Amygdala (tissue), 56 donors: ENCODE measurements at regions not wholly inside any gene's neighbourhood (a gene's known extent, or its start where the extent isn't known, plus 50 kb on each side); places are given as distances from the start of the nearest gene placed in this dataset.
"Not testable (repeated sequence)": the region's sequence is repeated elsewhere in the genome, so short reads cannot be mapped to it uniquely, and the experiment has no call there.

Source experiments
- DNase-seq, 56 donors: peaks; one replicate each; lab custom pipeline; 2025; lab: John Stamatoyannopoulos, UW

DNA sequence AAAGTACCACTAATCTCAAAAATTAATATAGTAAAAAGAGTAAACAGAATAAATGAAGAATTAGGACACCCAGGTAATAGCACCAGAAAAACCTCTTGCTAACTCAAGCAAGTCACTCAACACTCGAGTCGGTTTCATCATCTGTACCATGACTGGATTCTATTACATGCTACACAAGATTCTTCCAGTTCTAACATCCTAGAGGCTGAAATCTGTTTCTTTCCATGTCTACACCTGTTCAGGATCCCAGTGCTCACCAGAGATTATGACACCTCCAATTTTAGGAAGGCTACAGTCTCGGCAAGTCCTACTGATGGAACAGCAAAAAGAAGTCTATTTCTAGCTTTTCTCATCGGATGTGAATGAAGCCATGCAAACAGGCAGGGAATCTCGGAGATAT, 95.3 kb upstream of the ANK3 start:
- no peak for DNase-seq

DNA sequence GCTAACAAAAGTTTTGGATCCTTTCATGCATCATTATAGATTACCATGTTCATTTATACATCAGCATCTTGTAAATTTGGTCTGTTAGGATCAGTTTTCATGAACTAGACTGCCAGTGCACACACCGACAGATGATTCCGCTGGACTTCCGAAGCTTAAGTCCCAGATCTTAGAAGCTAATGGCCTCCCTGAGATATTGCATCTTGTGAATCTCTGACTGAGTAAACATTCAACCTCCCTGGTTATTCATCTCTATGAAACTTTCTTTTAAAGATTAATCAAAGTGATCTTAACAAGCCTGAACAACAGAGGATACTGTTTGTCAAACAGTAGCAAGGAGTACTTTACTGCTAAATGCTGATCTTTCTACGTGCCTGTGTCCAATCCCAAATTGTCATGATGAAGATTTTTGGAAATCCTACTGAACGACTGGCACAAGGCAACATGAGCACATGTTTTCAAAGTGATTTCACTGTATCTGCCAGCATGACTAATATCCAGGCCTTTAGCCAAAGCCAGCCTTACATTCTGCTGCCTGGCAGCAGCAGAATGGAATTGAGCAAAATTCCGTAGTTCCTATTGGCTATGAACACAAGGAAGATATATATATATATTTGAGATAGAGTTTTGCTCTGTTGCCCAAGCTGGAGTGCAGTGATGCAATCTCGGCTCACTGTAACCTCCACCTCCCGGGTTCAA, 91.3 kb upstream of the ANK3 start:
- DNase-seq: peak in 38 of 56 donors; percentile 3 to 78 (median 34)

DNA sequence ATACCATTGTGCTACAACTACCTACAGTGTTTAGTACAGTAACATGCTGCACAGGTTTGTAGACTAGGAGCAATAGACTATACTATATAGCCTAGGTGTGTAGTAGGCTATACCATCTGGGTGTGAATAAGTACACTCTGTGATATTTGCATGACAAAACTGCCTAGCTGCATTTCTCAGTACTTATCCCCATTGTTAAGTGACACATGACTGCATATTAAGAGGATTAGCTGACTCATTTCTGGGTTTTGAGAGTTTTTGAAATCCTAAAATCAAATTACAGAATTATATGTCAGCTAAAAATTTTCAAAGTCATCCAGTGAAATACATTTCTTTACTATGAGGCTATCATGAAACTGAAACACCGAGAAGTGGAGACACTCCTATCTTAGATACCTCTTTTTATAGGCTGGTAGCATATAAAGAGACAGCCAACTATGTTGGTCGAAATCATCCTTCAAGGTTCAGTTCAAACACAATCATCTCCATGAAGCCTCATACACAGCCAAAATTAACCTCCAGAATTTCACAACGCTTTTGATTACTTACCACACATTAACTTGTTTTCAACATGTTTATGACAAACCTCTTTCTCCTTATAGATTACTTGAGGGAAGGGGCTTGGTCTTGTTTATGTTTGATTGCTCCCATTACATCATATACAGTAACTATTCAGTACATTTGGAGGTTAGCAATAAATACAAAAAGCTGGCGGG, 89.8 kb upstream of the ANK3 start:
- DNase-seq: no peak

DNA sequence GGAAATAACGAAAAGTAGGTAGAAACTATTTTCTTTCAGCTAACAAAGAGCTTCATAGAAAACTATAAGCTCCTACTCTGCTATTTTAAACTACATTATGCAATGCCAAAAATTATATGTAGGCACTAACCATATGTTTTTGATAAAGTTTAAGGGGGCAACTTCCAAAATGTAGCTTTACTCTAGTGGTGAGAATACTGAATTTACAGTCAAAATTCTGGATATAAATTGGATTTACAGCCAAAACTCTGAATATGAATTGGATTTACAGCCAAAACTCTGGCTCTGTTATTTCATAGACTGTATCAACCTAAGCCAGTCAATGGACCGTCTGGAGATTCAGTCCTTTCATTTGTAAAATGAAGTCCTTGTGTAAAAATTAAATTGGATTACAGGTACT, 86.8 kb upstream of the ANK3 start:
- no peak for DNase-seq

DNA sequence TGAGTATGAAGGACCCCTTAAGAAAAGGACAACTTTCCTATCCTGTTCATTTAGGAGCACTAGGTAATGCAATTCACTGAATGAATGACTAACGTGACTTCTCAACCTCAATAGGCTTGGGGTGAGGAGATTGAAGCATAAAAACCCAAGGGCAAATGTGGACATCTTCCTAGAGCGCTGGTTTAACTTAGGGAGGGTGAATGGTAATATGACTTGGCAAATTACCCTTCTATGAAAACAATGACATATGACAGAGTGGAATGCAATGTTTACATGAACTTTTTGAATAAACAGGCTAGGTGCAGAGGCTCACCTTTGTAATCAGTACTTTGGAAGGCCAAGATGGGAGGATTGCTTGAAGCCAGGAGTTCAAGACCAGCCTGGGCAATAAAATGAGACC, 83.9 kb upstream of the ANK3 start:
- no peak for DNase-seq

DNA sequence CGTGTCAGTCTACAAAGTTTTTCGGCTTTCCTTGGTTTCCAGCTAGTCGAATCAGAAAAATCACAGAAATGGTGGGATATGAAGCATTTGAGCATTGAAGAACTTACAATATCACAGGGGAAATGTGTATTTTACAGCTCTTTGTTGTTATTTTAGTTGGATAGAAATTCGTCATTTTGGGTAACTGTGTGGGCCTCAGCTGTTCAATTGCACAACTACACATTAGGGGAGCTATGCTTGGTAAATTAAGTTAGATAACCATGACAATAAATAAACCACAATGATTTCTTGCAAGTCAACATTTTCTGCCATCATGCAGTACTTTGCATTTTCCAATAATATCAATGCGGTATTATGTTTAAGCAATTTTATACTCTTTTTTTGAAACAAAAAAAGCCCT, 80.4 kb upstream of the ANK3 start:
- no peak for DNase-seq

DNA sequence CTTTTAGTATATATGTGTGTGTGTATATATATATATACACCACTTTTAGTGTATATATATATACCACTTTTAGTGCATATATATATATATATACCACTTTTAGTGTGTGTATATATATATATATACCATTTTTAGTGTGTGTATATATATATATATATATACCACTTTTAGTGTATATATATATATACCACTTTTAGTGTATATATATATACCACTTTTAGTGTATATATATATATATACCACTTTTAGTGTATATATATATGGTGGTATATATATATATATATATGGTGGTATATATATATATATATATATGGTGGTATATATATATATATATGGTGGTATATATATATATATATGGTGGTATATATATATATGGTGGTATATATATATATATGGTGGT, 79.5 kb upstream of the ANK3 start:
- DNase-seq: not testable (repeated sequence)

DNA sequence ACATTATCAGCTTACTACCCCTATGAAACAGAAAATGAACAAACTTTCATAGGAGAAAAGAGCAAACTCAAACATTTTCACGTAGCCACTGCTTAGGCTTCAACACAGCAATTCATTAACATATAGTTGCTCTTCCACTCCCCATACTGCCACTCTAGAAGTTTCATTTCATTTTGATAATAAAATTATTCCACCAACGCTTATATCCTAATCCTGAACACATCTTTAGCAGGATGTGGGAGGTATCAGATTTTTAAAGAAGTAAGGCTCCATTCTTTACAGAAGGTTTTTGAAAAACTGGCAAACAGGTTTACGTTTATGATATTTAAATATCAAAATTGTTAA, 77.5 kb upstream of the ANK3 start:
- DNase-seq: no peak

DNA sequence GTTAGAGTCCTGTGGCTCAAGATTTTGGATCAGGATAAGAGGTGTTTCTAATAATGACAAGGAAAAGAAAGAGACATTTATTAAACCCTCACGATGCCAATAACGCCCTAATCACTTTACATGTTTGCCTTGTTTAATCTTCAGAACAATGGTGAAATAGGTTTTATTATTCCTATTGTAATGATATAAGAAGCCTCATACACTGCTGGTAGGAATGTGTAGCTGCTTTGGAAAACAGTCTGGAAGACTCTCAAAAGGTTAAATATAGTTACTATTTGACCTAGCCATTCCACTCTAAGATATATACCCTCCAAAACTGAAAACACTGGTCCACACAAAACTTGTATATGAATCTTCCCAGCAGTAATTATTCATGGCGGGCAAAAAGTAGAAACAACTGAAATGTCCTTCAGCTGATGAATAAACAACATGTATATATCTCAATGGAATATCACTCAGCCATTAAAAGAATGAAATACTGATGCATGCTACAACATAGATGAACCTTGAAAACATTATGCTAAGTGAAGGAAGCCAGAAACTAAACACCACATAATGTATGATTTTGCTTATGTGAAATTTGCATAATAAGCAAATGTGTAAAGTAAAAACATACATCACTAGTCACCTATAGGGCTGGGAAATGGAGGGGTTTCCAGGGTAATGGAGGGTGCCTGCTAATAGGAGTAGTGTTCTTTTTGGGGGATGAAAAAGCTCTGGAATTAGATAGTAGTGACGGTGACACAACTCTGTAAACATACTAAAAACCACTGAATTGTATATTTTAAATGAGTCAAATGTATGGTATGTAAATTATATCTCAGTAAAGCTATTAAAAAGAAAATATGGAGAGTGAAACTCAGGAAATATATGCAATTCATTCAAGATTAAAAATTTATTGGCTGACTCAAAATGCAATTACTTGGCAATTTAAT, 76.9 kb upstream of the ANK3 start:
- no peak for DNase-seq

DNA sequence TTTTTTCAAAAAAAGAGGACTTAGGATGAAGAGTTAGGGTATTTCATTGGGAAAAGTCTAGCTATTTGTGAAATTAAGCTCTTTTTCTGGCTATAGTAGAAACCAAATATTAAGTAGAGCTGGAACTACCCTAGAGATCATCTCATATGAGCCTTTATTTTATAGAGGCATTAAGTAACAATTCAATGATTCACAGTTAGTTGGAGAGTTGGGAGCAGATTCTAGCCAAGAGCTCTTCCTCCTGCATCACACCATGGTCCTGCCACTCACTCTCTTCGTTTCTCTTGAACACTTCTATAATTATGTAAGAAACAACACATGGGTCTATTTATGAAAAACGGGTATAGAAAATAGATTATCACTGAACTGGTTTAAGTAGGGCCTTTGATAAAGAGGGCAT, 76.1 kb upstream of the ANK3 start:
- no peak for DNase-seq

DNA sequence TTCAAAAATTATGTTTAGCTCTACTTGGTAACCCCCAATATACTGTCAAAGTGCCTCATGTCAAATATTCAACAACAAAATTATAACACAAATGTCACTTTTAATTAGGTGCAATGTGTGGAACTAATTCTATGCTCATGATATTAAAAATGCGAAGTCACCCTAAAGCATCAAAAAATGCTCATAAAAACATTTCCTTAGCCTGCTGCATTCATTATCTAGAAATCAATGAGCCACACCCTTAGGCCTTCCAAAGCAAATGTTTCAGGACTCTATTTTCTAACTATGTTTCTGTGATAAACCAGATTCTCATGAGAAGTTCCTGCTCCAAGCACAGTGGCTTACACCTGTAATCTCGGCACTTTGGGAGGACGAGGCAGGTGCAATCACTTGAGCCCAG, 75.0 kb upstream of the ANK3 start:
- DNase-seq: no peak

DNA sequence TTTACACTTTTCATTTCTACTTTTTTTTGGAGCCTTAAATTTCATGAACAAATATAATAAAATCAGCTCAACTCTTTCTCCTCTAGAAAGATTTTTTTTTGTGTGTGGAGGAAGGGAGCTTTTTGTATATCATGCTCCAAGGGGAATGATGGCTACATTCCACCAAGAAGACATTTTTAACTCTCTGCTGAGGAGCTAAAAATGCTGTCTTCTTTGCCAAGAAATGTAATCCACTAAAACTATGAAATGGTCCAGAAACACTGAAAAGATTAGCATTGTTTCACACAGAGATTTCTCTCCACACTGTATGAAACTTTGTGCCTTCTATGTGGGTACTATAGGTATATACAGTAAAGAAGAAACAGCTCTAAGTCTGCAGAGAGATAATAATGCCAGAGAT, 74.1 kb upstream of the ANK3 start:
- DNase-seq: no peak

DNA sequence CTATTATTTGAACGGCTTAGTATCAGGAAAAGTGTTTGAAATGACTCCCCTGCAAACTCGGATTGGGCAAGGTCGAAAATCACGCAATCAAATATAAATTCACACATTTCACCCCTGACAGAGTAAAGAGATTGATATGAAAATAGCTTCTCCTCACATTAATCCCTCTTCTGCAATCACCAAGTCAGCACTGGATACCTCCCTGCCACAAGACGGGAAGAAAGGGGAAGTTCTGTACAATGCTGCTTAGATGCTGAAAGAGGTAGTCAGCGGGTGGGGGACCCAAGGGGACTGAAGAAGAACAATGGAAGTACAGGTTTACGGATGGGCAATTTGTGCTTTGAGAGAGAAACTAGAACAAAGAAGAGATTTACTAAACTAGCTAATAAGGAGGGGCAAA, 72.0 kb upstream of the ANK3 start:
- DNase-seq: no peak

DNA sequence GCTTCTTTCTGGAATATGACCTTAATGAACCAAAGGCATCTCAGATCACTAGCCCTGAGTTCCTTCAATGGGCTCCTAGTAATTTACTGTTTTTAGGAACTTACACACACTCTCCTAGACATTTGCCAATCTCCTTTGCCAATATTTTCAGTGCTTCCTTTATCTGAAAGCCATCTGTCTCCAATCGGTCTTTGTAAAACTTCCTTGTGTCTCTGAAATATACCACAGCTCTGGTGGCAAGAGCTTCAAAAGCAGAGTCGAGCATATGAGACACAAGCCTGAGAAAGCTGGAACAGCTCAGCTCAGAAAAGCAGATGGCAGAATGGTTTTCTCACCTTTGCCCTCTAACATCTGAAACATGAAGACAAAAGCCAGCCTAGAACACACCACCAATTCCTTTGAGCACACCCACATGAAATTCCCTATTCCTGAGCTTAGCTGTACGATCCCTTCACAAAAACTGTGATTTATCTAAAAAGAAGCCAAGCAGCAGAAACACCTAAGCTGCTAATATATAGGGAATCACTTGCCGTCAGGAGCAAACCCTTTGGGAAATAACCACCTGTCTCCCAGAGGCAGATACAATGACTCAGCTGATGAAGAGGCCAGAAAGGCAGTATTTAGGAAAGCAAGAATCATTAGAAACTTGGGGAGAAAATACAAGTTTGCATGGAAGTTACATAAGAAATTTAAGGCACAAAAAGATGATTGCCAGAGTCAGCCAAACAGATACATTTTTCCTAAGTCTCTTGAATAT, 70.2 kb upstream of the ANK3 start:
- DNase-seq: no peak

DNA sequence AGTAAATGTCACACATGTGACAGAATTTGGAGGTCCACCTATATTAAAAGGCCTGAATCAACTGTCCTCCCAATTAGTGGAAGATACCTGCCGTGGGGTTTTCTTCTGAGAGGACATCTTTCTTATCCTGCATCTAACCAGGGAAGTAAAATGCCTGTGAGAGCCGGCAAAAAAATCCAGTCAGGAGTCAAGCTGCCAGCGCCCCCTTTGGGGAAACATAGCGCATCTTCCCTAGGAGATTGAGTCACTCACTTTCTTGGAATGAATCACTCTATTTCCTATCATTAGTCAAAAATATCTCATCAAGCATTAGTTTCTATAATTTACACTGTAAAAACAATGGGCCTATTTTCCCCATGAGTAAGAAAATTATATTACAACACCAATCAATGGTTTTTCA, 66.4 kb upstream of the ANK3 start:
- no peak for DNase-seq

DNA sequence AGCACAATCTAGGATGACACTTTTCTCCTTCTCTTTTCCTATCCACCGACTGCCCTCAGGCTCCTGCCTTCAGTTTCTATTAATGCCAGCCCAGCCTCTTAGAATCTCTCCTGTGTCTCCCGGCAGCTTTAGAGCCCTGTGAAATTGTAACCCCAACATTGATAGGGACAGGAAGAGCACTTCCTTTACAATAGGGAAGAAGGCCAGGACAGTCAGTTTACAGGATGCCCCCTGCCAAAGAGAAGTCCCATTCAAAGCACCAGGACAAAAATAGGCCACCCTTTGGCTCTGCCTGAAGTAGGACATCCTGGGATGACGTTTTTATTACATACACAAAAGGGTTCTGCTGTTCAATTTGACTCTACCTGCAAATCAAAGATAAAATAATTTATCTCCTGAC, 64.7 kb upstream of the ANK3 start:
- no peak for DNase-seq

DNA sequence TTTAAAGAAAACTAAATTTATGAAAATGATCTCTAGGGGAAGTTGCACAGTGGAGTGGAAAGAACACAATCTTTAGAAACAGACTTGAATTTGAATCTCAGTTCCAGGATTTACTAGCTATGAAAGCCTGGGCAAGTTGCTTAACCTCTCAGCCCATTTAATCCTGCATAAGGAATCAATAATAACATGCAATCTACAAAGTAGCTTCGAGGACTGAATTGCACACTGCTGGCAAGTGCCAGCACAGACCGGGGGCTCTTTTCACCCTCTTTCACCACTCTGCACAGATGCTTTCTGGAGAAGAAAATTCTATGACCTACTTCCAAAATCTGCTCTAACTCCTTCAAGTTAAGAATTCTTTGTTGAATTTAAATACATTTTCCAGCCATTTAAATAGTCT, 63.4 kb upstream of the ANK3 start:
- DNase-seq: no peak

DNA sequence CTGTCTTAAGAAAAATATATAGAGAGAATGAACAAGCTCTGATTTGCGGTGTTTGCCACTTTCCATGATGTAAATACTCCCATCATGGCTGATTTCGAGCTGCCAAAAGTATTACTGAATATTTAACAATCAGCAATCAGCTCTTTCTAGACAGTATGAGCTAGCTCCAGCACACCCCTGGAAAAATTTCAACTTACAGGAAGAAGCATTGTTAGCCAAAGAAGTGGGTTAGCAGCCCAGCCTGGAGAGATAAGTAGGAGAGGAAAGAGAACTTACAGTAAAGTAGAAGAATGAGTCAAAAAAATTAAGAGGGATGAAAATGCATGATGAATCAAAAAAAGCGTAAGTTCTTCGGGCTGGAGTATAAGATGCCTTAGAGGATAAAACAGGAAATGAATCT, 60.6 kb upstream of the ANK3 start:
- DNase-seq: no peak

DNA sequence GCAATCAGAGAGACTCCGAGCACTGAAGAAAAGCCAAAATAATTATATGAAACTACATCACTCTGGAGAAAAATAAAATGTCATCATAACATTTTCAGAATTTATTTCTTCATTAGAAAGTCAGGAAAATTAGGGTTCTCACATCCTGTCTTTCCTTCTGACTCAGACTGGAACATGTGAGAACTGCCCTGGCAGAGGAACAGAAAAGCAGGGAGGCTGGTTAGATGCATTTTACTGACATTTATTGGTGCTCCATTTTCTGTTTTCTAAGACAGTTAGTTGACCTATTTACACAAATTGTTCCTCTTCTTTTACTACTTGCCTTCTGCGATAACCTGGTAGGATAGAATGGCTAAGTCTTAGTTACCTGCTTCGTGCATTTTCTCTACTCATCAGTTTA, 58.6 kb upstream of the ANK3 start:
- DNase-seq: no peak

DNA sequence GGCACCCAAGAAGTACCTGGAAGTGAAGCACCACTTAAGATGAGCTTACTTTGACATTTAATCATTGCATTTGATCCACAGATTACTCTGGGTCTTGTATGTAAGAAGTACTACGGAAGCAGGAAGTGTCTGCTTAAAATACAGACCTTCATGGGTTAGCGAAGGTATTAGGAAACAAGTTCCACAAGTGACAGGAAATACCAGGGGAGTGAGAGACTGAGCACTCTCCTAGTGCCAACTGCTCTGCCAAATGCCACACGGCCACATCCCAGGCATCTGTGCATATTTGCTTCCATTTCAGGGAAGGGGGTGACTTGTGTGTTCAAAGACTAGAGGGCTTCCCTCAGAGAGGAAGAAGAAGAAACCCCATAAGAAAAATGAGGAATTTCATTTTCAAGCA, 57.2 kb upstream of the ANK3 start:
- no peak for DNase-seq
